ENCODE measurements at regions not wholly inside any gene's neighbourhood (a gene's known extent, or its start where the extent isn't known, plus 50 kb on each side); places are given as distances from the start of the nearest gene placed in this dataset.
A peak's percentile ranks its signal among the peaks of the same experiment; 100 is the strongest.

GRCh38 chr5:165502893-165503691 is 1997.7 kb downstream of the MAT2B start:
- DNase-seq: no peak

- no peak for DNase-seq
Observed at GRCh38 chr5:165504674-165505073, 1999.3 kb downstream of the MAT2B start.

- no peak for DNase-seq
Observed at GRCh38 chr5:165508286-165508685, 2002.9 kb downstream of the MAT2B start.

- no peak for DNase-seq
Observed at GRCh38 chr5:165508861-165509260, 2003.4 kb downstream of the MAT2B start.

GRCh38 chr5:165521816-165522610 is 2016.6 kb downstream of the MAT2B start:
- no peak for DNase-seq

GRCh38 chr5:165525271-165525670 is 2019.9 kb downstream of the MAT2B start:
- no peak for DNase-seq

GRCh38 chr5:165526357-165526756 is 2020.9 kb downstream of the MAT2B start:
- no peak for DNase-seq

GRCh38 chr5:165527577-165527976 is 2022.2 kb downstream of the MAT2B start:
- no peak for DNase-seq

GRCh38 chr5:165538065-165538464 is 2032.6 kb downstream of the MAT2B start:
- DNase-seq: no peak

- DNase-seq: no peak
Observed at GRCh38 chr5:165559645-165560044, 2054.2 kb downstream of the MAT2B start.

GRCh38 chr5:165560648-165561047 is 2055.2 kb downstream of the MAT2B start:
- peak in 1 of 2 experiments; percentile 36 for DNase-seq

GRCh38 chr5:165565911-165566310 is 2060.5 kb downstream of the MAT2B start:
- DNase-seq: no peak

- DNase-seq: no peak
Observed at GRCh38 chr5:165569551-165569950, 2064.1 kb downstream of the MAT2B start.

- peak in 1 of 2 experiments; percentile 34 for DNase-seq
Observed at GRCh38 chr5:165573445-165573844, 2068.0 kb downstream of the MAT2B start.

- DNase-seq: no peak
Observed at GRCh38 chr5:165574100-165574499, 2068.7 kb downstream of the MAT2B start.

- no peak for DNase-seq
Observed at GRCh38 chr5:165576678-165577275, 2071.4 kb downstream of the MAT2B start.

- peak in 1 of 2 experiments; percentile 24 for DNase-seq
Observed at GRCh38 chr5:165579911-165580310, 2074.5 kb downstream of the MAT2B start.

GRCh38 chr5:165594693-165595092 is 2089.3 kb downstream of the MAT2B start:
- no peak for DNase-seq

- DNase-seq: no peak
Observed at GRCh38 chr5:165602529-165602928, 2097.1 kb downstream of the MAT2B start.

- no peak for DNase-seq
Observed at GRCh38 chr5:165607026-165607425, 2101.6 kb downstream of the MAT2B start.

GRCh38 chr5:165609871-165610270 is 2104.5 kb downstream of the MAT2B start:
- no peak for DNase-seq

GRCh38 chr5:165616490-165617405 is 2111.3 kb downstream of the MAT2B start:
- peak in 1 of 2 experiments; percentile 17 for DNase-seq

GRCh38 chr5:165617491-165617890 is 2112.1 kb downstream of the MAT2B start:
- DNase-seq: no peak
